IMR-90 (cell line): ENCODE measurements at regions not wholly inside any gene's neighbourhood (a gene's known extent, or its start where the extent isn't known, plus 50 kb on each side); places are given as distances from the start of the nearest gene placed in this dataset.

Source experiments
- ATAC-seq: fragments of 200-7000 bp; cut with Tn5 transposase; 2 replicates; pipeline ENCODE4 v1.9.1; 2020; ENCODE audit warnings: low read depth, mild to moderate bottlenecking, moderate library complexity
- BruUV-seq: library from RNA; stranded (reverse); fragments of 400-500 nt; replicated peaks from 2 replicates; lab custom pipeline; 2021; lab: Mats Ljungman, UMichigan
- CTCF ChIA-PET: fragments of 300-600 bp; formaldehyde crosslinking; extraction: SDS; loops from one replicate; lab custom pipeline; 2021; ENCODE audit warnings: antibody characterized with exemption; lab: Yijun Ruan, JAX
- POLR2A ChIA-PET: fragments of 300-600 bp; sonication (Branson Sonifier 250); formaldehyde crosslinking; loops from one replicate; lab custom pipeline; 2022; ENCODE audit warnings: antibody characterized with exemption; ENCODE audit not compliant: unreplicated experiment; lab: Charles Lee
- DNase-seq: peaks from one replicate; pipeline ENCODE4 v3.0.0; 2013
- H2AFZ ChIP-seq: replicated peaks from 2 replicates; pipeline ENCODE3; 2013; ENCODE audit warnings: low read length, mild to moderate bottlenecking; ENCODE audit not compliant: poor library complexity
- H2AK5ac ChIP-seq: 2 replicates; pipeline ENCODE4 v1.6.1; 2013; ENCODE audit warnings: low read depth, low read length, inconsistent platforms
- H2AK9ac ChIP-seq: replicated peaks from 2 replicates; pipeline ENCODE3; 2013; ENCODE audit warnings: mild to moderate bottlenecking, low read depth, low read length, moderate library complexity; ENCODE audit not compliant: poor library complexity
- H2BK120ac ChIP-seq: 2 replicates; pipeline ENCODE4 v1.6.1; 2013; ENCODE audit warnings: low read depth, low read length, inconsistent platforms
- H2BK15ac ChIP-seq: 3 replicates; pipeline ENCODE4 v1.6.1; 2013; ENCODE audit warnings: low read depth, low read length, inconsistent platforms
- H2BK20ac ChIP-seq: 2 replicates; pipeline ENCODE4 v1.6.1; 2013; ENCODE audit warnings: low read depth, mild to moderate bottlenecking, inconsistent platforms, low read length, moderate library complexity
- H2BK5ac ChIP-seq: 2 replicates; pipeline ENCODE4 v1.6.1; 2013; ENCODE audit warnings: mild to moderate bottlenecking, low read depth, low read length, inconsistent platforms; ENCODE audit not compliant: poor library complexity, severe bottlenecking
- H3K14ac ChIP-seq: replicated peaks from 2 replicates; pipeline ENCODE4 v1.6.1; 2013; ENCODE audit warnings: low read depth, low read length, inconsistent platforms
- H3K18ac ChIP-seq: 2 replicates; pipeline ENCODE4 v1.6.1; 2013; ENCODE audit warnings: low read depth, low read length, control low read depth
- H3K23ac ChIP-seq: 2 replicates; pipeline ENCODE4 v1.6.1; 2013; ENCODE audit warnings: low read depth, low read length, inconsistent platforms
- H3K27ac ChIP-seq: 2 replicates; pipeline ENCODE4 v1.5.1; 2013; ENCODE audit warnings: mild to moderate bottlenecking, control low read depth, low read length; ENCODE audit not compliant: insufficient read depth
- H3K27me3 ChIP-seq: 2 replicates; pipeline ENCODE4 v1.6.1; 2013; ENCODE audit warnings: low read length; ENCODE audit not compliant: control insufficient read depth, insufficient read depth
- H3K36me3 ChIP-seq: 2 replicates; pipeline ENCODE4 v1.6.1; 2013; ENCODE audit warnings: low read length, mixed read lengths; ENCODE audit not compliant: control insufficient read depth, insufficient read depth
- H3K4ac ChIP-seq: 2 replicates; pipeline ENCODE4 v1.6.1; 2013; ENCODE audit warnings: low read depth, low read length, inconsistent platforms
- H3K4me1 ChIP-seq: 2 replicates; pipeline ENCODE4 v1.6.1; 2013; ENCODE audit warnings: low read length, mixed read lengths; ENCODE audit not compliant: control insufficient read depth, insufficient read depth
- H3K4me2 ChIP-seq: 2 replicates; pipeline ENCODE4 v1.6.1; 2013; ENCODE audit warnings: low read depth, mild to moderate bottlenecking, control low read depth, low read length, moderate library complexity
- H3K4me3 ChIP-seq: 2 replicates; pipeline ENCODE4 v1.5.1; 2013; ENCODE audit warnings: low read depth, mild to moderate bottlenecking, control low read depth, low read length, moderate library complexity; ENCODE audit not compliant: insufficient read depth
- H3K56ac ChIP-seq: 2 replicates; pipeline ENCODE4 v1.6.1; 2013; ENCODE audit warnings: low read length, inconsistent platforms; ENCODE audit not compliant: insufficient read depth; ENCODE audit errors: extremely low read depth
- H3K79me1 ChIP-seq, 2 experiments: 2 replicates each; pipeline ENCODE4 v1.6.1; 2013; ENCODE audit warnings: low read length in 2 of 2, inconsistent platforms in 1 of 2, low read depth in 1 of 2
- H3K9ac ChIP-seq: 2 replicates; pipeline ENCODE4 v1.6.1; 2013; ENCODE audit warnings: low read depth, low read length, control low read depth
- H3K9me1 ChIP-seq: 2 replicates; pipeline ENCODE4 v1.6.1; 2013; ENCODE audit warnings: low read length, inconsistent platforms; ENCODE audit not compliant: insufficient read depth
- H3K9me3 ChIP-seq: 2 replicates; pipeline ENCODE4 v1.6.1; 2013; ENCODE audit warnings: low read length; ENCODE audit not compliant: control insufficient read depth, insufficient read depth
- H4K20me1 ChIP-seq: 2 replicates; pipeline ENCODE4 v1.6.1; 2013; ENCODE audit warnings: low read length, inconsistent platforms; ENCODE audit not compliant: insufficient read depth
- H4K5ac ChIP-seq: 2 replicates; pipeline ENCODE4 v1.6.1; 2013; ENCODE audit warnings: mild to moderate bottlenecking, low read depth, low read length, control low read depth
- H4K8ac ChIP-seq, 2 experiments: 2 replicates each; pipeline ENCODE4 v1.6.1; 2013; ENCODE audit warnings: low read depth in 2 of 2, low read length in 2 of 2, control low read depth in 1 of 2, inconsistent platforms in 1 of 2
- H4K91ac ChIP-seq: 2 replicates; pipeline ENCODE4 v1.6.1; 2013; ENCODE audit warnings: low read depth, low read length, inconsistent platforms; ENCODE audit not compliant: insufficient read depth
- BHLHE40 ChIP-seq: fragments of 150-350 bp; IDR thresholded peaks from 2 replicates; pipeline ENCODE4 v1.6.1; 2016; ENCODE audit warnings: mild to moderate bottlenecking, low read depth, low read length
- MAFK ChIP-seq: IDR thresholded peaks from 2 replicates; pipeline ENCODE4 v1.6.1; 2012; ENCODE audit warnings: low read depth, low read length, improper control_type of control experiment
- MAZ ChIP-seq: IDR thresholded peaks from 2 replicates; pipeline ENCODE4 v1.6.1; 2012; ENCODE audit warnings: low read depth, mild to moderate bottlenecking, low read length, improper control_type of control experiment, moderate library complexity, borderline replicate concordance
- MXI1 ChIP-seq: IDR thresholded peaks from 2 replicates; pipeline ENCODE4 v1.6.1; 2012; ENCODE audit warnings: low read depth, mild to moderate bottlenecking, low read length, moderate library complexity, borderline replicate concordance
- POLR2A ChIP-seq: IDR thresholded peaks from 2 replicates; pipeline ENCODE4 v1.6.1; 2012; ENCODE audit warnings: mild to moderate bottlenecking, low read depth, low read length
- RCOR1 ChIP-seq: IDR thresholded peaks from 2 replicates; pipeline ENCODE4 v1.6.1; 2012; ENCODE audit warnings: mild to moderate bottlenecking, low read length, improper control_type of control experiment; ENCODE audit not compliant: insufficient replicate concordance
- SMC3 ChIP-seq: fragments of 150-350 bp; IDR thresholded peaks from 2 replicates; pipeline ENCODE4 v1.6.1; 2016; ENCODE audit warnings: low read depth, mild to moderate bottlenecking, antibody characterized with exemption, low read length, moderate library complexity
- WGBS, 2 experiments: methylation state at CpG; one replicate each; pipeline versions ENCODE4 v1.1.5 to v1.1.7; 2013; ENCODE audit warnings: missing lambda C conversion rate in 2 of 2; ENCODE audit not compliant: insufficient read length in 1 of 2; ENCODE audit errors: extremely low coverage in 2 of 2; 5-methylcytosine and 5-hydroxymethylcytosine counted together
- dilution Hi-C: fragments of 300-500 bp; cut with HindIII; formaldehyde crosslinking; loops from one replicate; pipeline ENCODE4 v1.14.3; 2018; ENCODE audit warnings: low sequenced_read_pairs; ENCODE audit not compliant: unreplicated experiment
- in situ Hi-C: fragments of 300-500 bp; cut with MboI; formaldehyde crosslinking; loops from 3 replicates; pipeline ENCODE4 v1.14.3; 2019; ENCODE audit warnings: low sequenced_read_pairs, inconsistent platforms, mixed read lengths
- intact Hi-C: fragments of 100-400 bp; cut with micrococcal nuclease; formaldehyde crosslinking; loops from 2 replicates; pipeline ENCODE4 v1.10.0; 2022
- TF ChIP-seq, protein P1 (sequence below): conservative IDR thresholded peaks from 2 replicates; pipeline ENCODE4 v1.5.1; 2012; ENCODE audit warnings: mild to moderate bottlenecking, low read depth, low read length, improper control_type of control experiment

DNA sequence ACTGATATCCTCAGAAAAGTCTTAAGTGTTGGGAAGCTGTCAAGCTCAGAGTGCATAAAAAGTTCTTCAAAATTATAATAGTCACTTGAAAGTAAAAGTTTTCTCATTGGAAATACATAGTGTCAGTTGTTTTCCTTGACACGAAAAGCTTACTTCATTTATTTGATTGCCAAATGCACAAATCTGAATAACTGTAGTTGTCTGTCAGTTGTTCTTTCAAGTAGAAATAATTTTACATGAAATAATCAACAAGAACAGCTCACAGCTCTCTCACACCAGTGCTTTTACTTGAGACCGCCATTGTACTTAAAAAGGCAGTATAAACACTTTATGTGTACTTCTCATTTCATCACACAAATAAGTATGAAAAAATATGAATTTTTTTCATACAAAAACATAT, 163.3 kb upstream of the NXPH2 start:
- Histone ChIP-seq H3K79me1 (no peaks in the 10 kb centered on the region), H2AFZ (no peak overlapping the region), H3K14ac (no peak overlapping the region), H3K23ac (no peak overlapping the region), H2BK120ac (no peak overlapping the region), H3K4ac (no peak overlapping the region), H3K4me2 (no peak overlapping the region), H2AK5ac (no peak overlapping the region), H2BK15ac (no peak overlapping the region), H3K4me3 (no peak overlapping the region), H2AK9ac (no peak overlapping the region), H4K8ac (no peak overlapping the region), H2BK5ac (no peak overlapping the region), H3K36me3 (no peaks in the 10 kb centered on the region), H4K20me1 (no peaks in the 10 kb centered on the region), H3K56ac (no peak overlapping the region), H3K27me3 (no peaks in the 10 kb centered on the region), H3K9me3 (peaks cover 5% of the 10 kb centered on the region), H3K4me1 (no peaks in the 10 kb centered on the region), H4K91ac (no peak overlapping the region), H3K9ac (no peak overlapping the region), H4K5ac (no peak overlapping the region), H2BK20ac (no peak overlapping the region), H3K18ac (no peak overlapping the region), H3K9me1 (no peaks in the 10 kb centered on the region), H3K27ac (no peak overlapping the region)
- dilution Hi-C loops: no loop called here
- POLR2A ChIA-PET: no interaction called here
- TF ChIP-seq MAFK (no peak), MXI1 (no peak), BHLHE40 (no peak), POLR2A (no peak), SMC3 (no peak), MAZ (no peak), RCOR1 (no peak)
- TF ChIP-seq, protein P1, sequence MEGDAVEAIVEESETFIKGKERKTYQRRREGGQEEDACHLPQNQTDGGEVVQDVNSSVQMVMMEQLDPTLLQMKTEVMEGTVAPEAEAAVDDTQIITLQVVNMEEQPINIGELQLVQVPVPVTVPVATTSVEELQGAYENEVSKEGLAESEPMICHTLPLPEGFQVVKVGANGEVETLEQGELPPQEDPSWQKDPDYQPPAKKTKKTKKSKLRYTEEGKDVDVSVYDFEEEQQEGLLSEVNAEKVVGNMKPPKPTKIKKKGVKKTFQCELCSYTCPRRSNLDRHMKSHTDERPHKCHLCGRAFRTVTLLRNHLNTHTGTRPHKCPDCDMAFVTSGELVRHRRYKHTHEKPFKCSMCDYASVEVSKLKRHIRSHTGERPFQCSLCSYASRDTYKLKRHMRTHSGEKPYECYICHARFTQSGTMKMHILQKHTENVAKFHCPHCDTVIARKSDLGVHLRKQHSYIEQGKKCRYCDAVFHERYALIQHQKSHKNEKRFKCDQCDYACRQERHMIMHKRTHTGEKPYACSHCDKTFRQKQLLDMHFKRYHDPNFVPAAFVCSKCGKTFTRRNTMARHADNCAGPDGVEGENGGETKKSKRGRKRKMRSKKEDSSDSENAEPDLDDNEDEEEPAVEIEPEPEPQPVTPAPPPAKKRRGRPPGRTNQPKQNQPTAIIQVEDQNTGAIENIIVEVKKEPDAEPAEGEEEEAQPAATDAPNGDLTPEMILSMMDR: no peak
- BruUV-seq: no TSS peak
- ATAC-seq: no peak
- in situ Hi-C loops: no loop called here
- no peak for DNase-seq
- intact Hi-C loops: no loop called here
- CTCF ChIA-PET: no interaction called here
- WGBS, 2 experiments: no CpG with 5 or more reads among the region's 2 CpGs
